Glomerular visceral epithelial cell (primary cell): ENCODE measurements at regions not wholly inside any gene's neighbourhood (a gene's known extent, or its start where the extent isn't known, plus 50 kb on each side); places are given as distances from the start of the nearest gene placed in this dataset.

Source experiments
- DNase-seq: peaks from one replicate; pipeline ENCODE4 v3.0.0-alpha.2; 2016; ENCODE audit errors: extremely low spot score

GRCh38 chr15:70347321-70348225 lies 249.9 kb upstream of the TLE3 start:
- no peak for DNase-seq

GRCh38 chr15:70345251-70346019 lies 247.7 kb upstream of the TLE3 start:
- no peak for DNase-seq

GRCh38 chr15:70344666-70345065 lies 246.9 kb upstream of the TLE3 start:
- no peak for DNase-seq

GRCh38 chr15:70343961-70344621 lies 246.4 kb upstream of the TLE3 start:
- no peak for DNase-seq

GRCh38 chr15:70342554-70343548 lies 245.1 kb upstream of the TLE3 start:
- DNase-seq, result no peak

- DNase-seq, result no peak
Observed at GRCh38 chr15:70342141-70342540, 244.4 kb upstream of the TLE3 start.

GRCh38 chr15:70341566-70341965 lies 243.8 kb upstream of the TLE3 start:
- no peak for DNase-seq

GRCh38 chr15:70340494-70340870 lies 242.8 kb upstream of the TLE3 start:
- no peak for DNase-seq

- peak; percentile 69 for DNase-seq
Observed at GRCh38 chr15:70339571-70340493, 242.1 kb upstream of the TLE3 start.

- no peak for DNase-seq
Observed at GRCh38 chr15:70337277-70338186, 239.8 kb upstream of the TLE3 start.

GRCh38 chr15:70336425-70337009 lies 238.8 kb upstream of the TLE3 start:
- DNase-seq, result no peak

GRCh38 chr15:70334286-70334685 lies 236.6 kb upstream of the TLE3 start:
- DNase-seq, result no peak

- DNase-seq, result no peak
Observed at GRCh38 chr15:70329179-70329578, 231.5 kb upstream of the TLE3 start.

- no peak for DNase-seq
Observed at GRCh38 chr15:70328679-70329115, 231.0 kb upstream of the TLE3 start.

- peak; percentile 80 for DNase-seq
Observed at GRCh38 chr15:70327856-70328678, 230.3 kb upstream of the TLE3 start.

- no peak for DNase-seq
Observed at GRCh38 chr15:70327328-70327855, 229.7 kb upstream of the TLE3 start.
